ENCODE measurements at regions not wholly inside any gene's neighbourhood (a gene's known extent, or its start where the extent isn't known, plus 50 kb on each side); places are given as distances from the start of the nearest gene placed in this dataset.

DNA sequence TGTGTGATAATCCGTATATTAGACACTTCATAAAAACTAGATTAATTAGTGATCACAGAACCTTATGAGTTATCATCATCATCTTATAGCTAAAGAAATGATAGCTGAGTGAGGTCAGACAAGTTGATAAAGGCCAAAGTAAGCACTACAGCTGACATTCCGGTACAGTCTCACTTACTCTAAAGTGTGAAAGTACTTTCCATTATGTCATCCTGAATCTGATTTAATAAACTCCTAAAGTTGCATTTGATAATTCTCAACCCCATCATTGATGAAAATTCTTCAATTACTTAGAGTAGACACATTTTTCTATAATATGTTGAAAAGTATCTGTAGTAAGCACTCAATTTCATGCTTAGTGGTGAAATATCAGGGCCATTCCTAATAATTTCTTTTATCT lies 385.2 kb upstream of the CHD6 start:
- DNase-seq (ENCODE audit: low spot score) (no peak), ATAC-seq (no peak)
- H3K4me3 ChIP-seq: no peak overlapping the region
- Mint-ChIP-seq H3K27ac (no peak overlapping the region), H3K4me1 (no peaks in the 10 kb centered on the region; the same call in 2 of the 3 replicates), H3K27me3 (ENCODE audit: insufficient read depth, low read depth, poor library complexity) (peaks cover 7% of the 10 kb centered on the region), H3K4me3 (no peak overlapping the region), H3K36me3 (ENCODE audit: low read depth) (peaks cover 24% of the 10 kb centered on the region), H3K9me3 (peaks cover 86% of the 10 kb centered on the region)
- no peak overlapping the region for H3K4me2 ChIP-seq
- no peaks in the 10 kb centered on the region for H3K36me3 ChIP-seq (ENCODE audit: insufficient read depth)
- H3K27me3 ChIP-seq (ENCODE audit: insufficient read depth): no peaks in the 10 kb centered on the region
- H3K4me1 ChIP-seq (ENCODE audit: insufficient read depth): no peaks in the 10 kb centered on the region
- no peaks in the 10 kb centered on the region for H3F3A ChIP-seq (replicated peaks; ENCODE audit: low read depth)
- H3K27ac ChIP-seq (ENCODE audit: low read depth): no peak overlapping the region
- TF ChIP-seq, protein P1, sequence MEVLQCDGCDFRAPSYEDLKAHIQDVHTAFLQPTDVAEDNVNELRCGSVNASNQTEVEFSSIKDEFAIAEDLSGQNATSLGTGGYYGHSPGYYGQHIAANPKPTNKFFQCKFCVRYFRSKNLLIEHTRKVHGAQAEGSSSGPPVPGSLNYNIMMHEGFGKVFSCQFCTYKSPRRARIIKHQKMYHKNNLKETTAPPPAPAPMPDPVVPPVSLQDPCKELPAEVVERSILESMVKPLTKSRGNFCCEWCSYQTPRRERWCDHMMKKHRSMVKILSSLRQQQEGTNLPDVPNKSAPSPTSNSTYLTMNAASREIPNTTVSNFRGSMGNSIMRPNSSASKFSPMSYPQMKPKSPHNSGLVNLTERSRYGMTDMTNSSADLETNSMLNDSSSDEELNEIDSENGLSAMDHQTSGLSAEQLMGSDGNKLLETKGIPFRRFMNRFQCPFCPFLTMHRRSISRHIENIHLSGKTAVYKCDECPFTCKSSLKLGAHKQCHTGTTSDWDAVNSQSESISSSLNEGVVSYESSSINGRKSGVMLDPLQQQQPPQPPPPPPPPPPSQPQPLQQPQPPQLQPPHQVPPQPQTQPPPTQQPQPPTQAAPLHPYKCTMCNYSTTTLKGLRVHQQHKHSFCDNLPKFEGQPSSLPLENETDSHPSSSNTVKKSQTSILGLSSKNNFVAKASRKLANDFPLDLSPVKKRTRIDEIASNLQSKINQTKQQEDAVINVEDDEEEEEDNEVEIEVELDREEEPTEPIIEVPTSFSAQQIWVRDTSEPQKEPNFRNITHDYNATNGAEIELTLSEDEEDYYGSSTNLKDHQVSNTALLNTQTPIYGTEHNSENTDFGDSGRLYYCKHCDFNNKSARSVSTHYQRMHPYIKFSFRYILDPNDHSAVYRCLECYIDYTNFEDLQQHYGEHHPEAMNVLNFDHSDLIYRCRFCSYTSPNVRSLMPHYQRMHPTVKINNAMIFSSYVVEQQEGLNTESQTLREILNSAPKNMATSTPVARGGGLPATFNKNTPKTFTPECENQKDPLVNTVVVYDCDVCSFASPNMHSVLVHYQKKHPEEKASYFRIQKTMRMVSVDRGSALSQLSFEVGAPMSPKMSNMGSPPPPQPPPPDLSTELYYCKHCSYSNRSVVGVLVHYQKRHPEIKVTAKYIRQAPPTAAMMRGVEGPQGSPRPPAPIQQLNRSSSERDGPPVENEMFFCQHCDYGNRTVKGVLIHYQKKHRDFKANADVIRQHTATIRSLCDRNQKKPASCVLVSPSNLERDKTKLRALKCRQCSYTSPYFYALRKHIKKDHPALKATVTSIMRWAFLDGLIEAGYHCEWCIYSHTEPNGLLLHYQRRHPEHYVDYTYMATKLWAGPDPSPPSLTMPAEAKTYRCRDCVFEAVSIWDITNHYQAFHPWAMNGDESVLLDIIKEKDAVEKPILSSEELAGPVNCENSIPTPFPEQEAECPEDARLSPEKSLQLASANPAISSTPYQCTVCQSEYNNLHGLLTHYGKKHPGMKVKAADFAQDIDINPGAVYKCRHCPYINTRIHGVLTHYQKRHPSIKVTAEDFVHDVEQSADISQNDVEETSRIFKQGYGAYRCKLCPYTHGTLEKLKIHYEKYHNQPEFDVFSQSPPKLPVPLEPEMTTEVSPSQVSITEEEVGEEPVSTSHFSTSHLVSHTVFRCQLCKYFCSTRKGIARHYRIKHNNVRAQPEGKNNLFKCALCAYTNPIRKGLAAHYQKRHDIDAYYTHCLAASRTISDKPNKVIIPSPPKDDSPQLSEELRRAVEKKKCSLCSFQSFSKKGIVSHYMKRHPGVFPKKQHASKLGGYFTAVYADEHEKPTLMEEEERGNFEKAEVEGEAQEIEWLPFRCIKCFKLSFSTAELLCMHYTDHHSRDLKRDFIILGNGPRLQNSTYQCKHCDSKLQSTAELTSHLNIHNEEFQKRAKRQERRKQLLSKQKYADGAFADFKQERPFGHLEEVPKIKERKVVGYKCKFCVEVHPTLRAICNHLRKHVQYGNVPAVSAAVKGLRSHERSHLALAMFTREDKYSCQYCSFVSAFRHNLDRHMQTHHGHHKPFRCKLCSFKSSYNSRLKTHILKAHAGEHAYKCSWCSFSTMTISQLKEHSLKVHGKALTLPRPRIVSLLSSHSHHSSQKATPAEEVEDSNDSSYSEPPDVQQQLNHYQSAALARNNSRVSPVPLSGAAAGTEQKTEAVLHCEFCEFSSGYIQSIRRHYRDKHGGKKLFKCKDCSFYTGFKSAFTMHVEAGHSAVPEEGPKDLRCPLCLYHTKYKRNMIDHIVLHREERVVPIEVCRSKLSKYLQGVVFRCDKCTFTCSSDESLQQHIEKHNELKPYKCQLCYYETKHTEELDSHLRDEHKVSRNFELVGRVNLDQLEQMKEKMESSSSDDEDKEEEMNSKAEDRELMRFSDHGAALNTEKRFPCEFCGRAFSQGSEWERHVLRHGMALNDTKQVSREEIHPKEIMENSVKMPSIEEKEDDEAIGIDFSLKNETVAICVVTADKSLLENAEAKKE (CRISPR knock-in tag; IDR thresholded peaks at IDR 0.05): no peak
- TF ChIP-seq NANOG (IDR thresholded peaks at IDR 0.05; ENCODE audit: borderline replicate concordance) (no peak), ZNF331 (CRISPR knock-in tag; IDR thresholded peaks at IDR 0.05; ENCODE audit: low read depth) (no peak), POLR2AphosphoS5 (IDR thresholded peaks at IDR 0.05; ENCODE audit: low read depth) (no peak), ZNF114 (CRISPR knock-in tag; IDR thresholded peaks at IDR 0.05) (no peak), EZH2phosphoT487 (IDR thresholded peaks at IDR 0.05; ENCODE audit: unreplicated experiment) (no peak), EZH2 (IDR thresholded peaks at IDR 0.05; ENCODE audit: low read depth, unreplicated experiment) (no peak), JUNB (IDR thresholded peaks at IDR 0.05; ENCODE audit: unreplicated experiment) (no peak), CREB1 (CRISPR knock-in tag; IDR thresholded peaks at IDR 0.05; ENCODE audit: low read depth) (no peak), STAT1 (IDR thresholded peaks at IDR 0.05; ENCODE audit: unreplicated experiment) (no peak)
- TF ChIP-seq, protein P2, sequence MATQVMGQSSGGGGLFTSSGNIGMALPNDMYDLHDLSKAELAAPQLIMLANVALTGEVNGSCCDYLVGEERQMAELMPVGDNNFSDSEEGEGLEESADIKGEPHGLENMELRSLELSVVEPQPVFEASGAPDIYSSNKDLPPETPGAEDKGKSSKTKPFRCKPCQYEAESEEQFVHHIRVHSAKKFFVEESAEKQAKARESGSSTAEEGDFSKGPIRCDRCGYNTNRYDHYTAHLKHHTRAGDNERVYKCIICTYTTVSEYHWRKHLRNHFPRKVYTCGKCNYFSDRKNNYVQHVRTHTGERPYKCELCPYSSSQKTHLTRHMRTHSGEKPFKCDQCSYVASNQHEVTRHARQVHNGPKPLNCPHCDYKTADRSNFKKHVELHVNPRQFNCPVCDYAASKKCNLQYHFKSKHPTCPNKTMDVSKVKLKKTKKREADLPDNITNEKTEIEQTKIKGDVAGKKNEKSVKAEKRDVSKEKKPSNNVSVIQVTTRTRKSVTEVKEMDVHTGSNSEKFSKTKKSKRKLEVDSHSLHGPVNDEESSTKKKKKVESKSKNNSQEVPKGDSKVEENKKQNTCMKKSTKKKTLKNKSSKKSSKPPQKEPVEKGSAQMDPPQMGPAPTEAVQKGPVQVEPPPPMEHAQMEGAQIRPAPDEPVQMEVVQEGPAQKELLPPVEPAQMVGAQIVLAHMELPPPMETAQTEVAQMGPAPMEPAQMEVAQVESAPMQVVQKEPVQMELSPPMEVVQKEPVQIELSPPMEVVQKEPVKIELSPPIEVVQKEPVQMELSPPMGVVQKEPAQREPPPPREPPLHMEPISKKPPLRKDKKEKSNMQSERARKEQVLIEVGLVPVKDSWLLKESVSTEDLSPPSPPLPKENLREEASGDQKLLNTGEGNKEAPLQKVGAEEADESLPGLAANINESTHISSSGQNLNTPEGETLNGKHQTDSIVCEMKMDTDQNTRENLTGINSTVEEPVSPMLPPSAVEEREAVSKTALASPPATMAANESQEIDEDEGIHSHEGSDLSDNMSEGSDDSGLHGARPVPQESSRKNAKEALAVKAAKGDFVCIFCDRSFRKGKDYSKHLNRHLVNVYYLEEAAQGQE (IDR thresholded peaks at IDR 0.05; ENCODE audit: unreplicated experiment): no peak
- TF ChIP-seq, protein P3, sequence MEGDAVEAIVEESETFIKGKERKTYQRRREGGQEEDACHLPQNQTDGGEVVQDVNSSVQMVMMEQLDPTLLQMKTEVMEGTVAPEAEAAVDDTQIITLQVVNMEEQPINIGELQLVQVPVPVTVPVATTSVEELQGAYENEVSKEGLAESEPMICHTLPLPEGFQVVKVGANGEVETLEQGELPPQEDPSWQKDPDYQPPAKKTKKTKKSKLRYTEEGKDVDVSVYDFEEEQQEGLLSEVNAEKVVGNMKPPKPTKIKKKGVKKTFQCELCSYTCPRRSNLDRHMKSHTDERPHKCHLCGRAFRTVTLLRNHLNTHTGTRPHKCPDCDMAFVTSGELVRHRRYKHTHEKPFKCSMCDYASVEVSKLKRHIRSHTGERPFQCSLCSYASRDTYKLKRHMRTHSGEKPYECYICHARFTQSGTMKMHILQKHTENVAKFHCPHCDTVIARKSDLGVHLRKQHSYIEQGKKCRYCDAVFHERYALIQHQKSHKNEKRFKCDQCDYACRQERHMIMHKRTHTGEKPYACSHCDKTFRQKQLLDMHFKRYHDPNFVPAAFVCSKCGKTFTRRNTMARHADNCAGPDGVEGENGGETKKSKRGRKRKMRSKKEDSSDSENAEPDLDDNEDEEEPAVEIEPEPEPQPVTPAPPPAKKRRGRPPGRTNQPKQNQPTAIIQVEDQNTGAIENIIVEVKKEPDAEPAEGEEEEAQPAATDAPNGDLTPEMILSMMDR (conservative IDR thresholded peaks at IDR 0.05; ENCODE audit: low read depth in 2 of 2): no peak
- TF ChIP-seq, protein P4, sequence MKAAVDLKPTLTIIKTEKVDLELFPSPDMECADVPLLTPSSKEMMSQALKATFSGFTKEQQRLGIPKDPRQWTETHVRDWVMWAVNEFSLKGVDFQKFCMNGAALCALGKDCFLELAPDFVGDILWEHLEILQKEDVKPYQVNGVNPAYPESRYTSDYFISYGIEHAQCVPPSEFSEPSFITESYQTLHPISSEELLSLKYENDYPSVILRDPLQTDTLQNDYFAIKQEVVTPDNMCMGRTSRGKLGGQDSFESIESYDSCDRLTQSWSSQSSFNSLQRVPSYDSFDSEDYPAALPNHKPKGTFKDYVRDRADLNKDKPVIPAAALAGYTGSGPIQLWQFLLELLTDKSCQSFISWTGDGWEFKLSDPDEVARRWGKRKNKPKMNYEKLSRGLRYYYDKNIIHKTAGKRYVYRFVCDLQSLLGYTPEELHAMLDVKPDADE (IDR thresholded peaks at IDR 0.05): no peak
- no peaks in the 10 kb centered on the region for H3K79me2 ChIP-seq (replicated peaks; ENCODE audit: insufficient read depth)
- no peaks in the 10 kb centered on the region for H4K20me1 ChIP-seq (replicated peaks; ENCODE audit: insufficient read depth)
- H3K9me2 ChIP-seq (ENCODE audit: insufficient read depth): no peaks in the 10 kb centered on the region
- H2AFZ ChIP-seq: no peak overlapping the region
